Hematopoietic multipotent progenitor cell treated with erythropoietin and hydrocortisone succinate and interleukin-3 and kit ligand, for 4 days (in vitro differentiated cells): ENCODE measurements at regions not wholly inside any gene's neighbourhood (a gene's known extent, or its start where the extent isn't known, plus 50 kb on each side); places are given as distances from the start of the nearest gene placed in this dataset.

Source experiments
- DNase-seq: peaks from one replicate; pipeline ENCODE4 v3.0.0-alpha.2; 2015

DNA sequence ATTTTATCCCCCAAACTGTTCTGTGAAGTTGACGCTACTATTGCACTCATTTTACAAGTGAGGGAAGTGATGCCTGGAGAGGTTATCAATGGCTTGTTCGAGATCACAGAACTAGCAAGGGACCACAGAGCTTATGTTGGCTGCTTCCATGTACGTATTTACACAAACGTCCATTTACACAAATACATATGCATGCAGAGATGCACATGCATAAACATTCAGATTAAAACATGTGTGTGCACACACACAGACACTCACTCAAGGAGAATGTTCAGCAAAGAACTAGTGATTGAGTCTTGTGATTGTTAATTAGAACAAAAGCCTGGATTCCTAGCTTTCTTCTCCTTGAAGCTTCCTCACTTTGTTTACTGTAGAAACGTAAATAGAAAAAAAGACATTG is 321.5 kb upstream of the CHD6 start:
- DNase-seq = no peak

DNA sequence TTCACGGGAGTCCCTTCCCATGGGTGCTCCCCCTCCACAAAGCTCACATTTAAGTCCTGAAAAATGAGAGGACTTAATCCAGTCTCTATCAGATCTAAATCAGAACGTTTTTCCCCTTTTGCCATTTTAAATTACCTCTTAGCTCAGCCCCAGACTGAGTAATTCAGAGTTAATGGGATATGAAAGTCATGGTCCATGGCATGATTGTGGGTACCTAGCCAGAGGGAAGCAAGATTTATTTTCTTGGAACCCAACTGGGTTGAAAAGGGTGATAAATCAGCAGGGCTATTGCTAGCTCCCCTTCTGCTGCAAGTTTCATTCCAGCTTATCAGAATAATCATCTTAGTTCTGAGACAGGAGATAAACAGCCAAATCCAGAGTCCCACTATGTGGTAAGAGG is 320.2 kb upstream of the CHD6 start:
- no peak for DNase-seq

DNA sequence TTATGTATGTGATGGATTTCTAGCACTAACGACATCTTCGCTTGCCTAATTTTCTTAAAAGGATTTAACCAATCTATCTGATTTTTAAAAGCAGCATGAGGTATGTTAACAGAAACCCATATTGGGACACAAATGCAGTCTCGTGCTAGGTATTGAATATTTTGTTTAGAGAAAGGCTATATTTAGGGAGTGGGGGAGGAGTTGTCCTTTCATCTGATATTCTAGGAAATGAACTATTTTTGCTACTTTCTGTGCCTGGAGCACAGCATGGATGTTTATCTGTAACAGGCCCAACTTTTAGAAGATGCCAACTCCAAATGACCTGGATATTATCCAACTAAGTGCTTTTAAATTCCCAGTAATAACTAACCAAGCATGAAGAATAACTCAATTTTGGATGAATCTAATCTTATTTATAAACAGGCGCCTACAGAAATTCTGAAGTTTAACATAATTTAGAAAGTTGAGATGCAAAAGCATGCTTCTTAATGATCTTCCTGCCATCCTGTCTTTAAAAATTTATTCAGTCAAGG is 317.1 kb upstream of the CHD6 start:
- DNase-seq = no peak

DNA sequence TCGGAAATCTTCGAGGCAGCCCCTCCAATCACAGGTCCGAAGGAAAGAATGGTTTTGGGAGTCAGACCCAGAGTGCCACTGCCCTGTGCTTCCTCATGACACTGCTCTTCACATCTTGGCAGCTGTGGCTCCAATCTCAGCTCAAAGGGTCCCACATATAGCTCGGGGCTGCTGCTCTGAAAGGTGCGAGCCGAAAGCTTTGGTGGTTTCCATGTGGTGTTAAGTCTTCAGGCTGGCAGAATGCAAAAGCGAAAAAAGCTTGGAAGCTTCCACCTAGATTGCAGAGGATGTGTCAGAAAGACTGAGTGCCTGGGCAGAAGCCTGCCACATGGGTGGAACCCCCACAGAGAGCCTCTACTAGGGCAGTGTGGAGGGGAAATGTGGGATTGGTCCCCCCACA is 314.3 kb upstream of the CHD6 start:
- DNase-seq = no peak

DNA sequence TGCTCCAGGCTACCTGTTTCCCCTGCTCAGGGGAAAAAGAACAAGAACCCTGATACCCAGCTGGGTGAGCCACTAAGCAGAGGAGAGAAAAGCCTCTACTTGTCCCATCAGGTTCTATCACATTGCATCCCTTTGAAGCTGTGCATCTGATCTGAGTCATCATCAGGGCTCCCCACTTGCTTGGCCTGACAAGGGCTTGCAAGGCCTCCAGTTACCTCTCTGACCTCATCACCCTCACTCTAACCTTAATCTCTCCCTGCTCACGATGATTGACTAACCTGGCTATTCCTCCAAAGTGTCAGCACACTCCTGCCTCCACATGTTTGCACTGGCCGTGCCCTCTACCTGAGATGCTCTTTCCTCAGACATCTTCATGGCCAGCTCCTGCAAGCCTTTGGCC is 309.5 kb upstream of the CHD6 start:
- DNase-seq = no peak

DNA sequence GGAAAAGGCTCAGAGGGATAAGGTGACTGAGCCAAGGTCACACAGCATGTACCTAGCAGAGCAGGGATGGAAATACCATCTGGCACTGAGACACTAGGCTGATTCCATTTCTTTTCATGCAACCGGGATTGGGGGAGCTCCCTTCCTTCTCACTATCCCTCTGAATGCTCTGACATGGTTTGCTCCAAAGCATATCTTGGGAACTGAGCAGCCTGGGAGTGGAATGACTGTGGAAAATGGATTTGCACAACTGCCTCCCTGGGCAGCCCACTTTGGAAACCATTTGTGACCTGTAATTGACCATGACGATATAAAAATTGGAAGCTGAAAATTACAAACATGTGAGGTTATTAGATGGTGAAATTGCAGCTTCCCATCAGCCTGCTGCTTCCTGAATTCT is 309.0 kb upstream of the CHD6 start:
- no peak for DNase-seq

DNA sequence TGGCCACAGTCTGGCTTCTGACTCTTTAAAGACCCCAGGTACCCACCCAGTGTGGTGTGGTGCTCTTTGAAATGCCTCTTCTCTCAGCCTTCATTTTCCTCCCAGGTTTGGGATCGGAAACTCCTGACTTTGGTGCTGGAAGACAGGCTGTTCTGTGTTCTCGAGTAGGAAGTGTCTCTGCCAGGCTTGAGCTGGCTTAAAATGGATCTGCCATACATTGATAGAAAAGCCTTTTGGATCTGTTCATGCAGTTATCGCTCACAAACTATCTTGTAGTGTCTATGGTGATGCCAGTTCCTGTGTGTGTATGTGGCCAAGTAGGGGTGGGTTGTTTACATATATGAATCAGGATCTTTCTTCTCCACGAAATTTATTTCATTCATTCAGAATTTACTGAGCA is 307.3 kb upstream of the CHD6 start:
- no peak for DNase-seq

DNA sequence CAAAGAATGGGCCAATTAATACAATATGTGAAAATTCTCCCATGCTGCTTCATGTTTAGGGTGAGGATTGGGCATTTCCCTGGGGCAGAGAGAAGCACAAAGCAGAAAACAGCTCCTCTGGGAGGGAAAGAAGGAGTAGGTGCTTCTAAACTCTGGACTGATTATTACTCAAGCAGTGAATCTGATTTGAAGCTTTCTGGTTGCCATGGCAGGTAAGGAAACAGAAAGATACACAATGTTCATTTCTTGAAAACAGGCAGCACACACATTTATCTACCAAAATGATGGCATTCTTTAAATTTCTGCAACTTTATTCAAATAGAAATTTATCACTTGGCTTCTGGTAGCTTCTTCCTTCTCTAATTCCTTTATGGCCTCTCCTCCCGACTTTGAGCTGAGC is 305.4 kb upstream of the CHD6 start:
- no peak for DNase-seq

DNA sequence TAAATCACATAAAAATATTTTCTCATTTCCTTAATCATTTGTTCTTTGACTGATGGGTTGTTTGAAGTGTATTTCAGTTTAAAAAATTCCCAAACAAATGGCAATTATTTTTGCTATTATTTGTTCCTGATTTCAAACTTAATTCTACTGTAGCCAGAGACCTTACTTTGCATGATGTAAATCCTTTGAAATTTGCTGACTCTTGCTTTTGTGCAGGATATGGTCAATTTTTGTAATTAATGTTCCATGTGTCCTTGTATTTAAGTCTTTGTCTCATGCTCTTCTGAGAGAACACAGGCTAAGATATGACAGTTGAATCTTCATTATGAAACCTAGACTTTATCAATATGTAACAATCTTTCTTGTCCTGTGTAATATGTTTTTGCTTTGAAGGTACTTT is 295.0 kb upstream of the CHD6 start:
- DNase-seq = no peak

DNA sequence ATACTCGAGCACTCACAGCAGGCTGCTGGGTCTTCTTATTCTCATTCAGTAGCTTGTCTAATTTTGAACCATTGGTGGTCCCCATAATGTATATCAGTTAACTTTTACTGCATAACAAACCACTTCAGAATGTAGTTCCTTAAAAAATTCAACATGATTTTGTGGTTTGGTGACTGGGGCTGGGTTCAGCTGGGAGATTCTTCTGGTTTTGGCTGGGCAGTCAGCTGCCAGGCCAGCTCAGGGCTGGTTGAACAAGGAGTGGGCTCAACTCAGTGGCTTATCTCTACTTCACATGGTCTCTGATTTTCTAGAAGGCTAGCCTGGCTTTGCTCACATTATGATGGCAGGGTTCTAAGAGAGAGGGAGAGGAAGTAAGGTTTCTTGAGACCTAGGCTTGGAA is 292.4 kb upstream of the CHD6 start:
- DNase-seq = no peak

DNA sequence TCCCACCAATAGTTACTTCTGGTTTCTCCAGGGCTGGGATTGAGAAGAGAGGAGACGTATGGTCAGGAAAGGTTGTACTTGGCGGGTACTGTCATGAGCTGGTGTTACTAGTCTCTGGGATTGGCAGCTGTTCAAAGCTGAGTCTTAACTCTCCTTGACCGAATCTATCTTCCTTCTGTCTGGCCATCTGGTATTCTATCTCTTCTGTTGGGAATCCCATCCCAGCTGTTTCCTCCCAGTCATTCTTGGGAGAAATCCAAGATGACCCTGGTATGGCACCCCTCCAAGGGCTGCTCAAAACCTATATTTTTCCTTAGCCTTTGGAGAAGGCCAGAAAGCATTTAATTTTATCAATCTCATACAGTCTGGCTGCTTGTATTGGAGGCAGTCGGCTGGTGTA is 287.0 kb upstream of the CHD6 start:
- DNase-seq = no peak

DNA sequence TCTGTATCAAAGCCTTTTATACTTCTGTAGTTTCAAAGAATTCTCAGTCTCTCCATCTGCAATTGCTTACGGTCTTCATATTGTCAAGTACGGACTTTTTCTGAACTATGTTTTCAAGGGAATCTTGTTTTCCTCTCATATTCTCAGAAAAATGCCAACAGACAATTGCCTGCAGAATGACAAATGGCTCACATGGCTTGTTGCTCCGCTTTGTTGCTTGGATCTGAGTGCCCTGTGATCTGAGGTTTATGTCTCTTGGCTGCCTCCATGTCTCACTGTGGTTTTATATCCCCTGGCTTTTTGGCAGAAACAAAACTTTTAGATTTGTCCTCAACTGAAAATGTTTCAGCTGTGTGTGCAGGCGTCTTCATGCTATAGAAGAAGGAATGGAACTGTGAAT is 285.4 kb upstream of the CHD6 start:
- DNase-seq = no peak

DNA sequence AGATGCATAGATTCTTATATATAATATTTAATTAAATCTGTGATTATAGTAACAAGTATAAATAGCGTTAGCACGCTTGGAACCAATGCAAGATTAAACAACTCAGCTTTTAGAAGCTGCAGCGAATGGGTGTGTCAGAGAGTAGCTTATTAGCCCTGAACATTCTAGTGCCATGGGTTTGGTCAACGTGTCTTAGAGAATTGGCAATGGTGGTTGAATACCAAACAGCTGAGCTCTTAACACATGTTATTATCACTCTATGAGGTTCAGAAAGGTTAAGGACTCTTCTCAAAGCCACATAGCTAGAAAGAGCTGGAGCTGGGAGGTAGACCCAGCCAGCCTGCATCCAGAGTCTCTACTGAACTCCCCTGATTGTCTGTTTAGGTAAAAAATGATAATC is 284.2 kb upstream of the CHD6 start:
- DNase-seq = no peak

DNA sequence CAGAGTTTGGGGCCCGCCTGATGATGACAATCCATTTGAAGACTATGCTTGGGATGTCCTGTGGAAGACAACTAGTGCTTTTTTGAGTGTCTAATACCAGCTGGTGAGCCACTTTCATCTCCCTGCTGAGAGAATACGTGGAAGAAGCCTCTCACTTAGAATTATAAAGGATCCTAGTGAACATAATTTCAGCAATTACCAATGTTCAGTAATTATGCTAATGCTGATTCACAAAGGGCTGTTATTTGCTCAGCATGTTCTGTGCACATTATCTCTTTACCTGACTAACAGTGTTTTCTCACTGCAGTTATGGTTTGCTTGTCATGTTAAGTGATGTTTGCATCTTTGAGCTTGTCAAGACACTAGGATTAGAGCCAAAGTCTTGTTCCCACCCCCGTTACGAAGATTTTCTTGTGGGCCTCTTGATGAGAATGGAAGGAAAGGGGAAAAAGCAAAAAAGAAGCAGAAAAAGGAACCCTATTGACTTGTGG is 282.1 kb upstream of the CHD6 start:
- no peak for DNase-seq

DNA sequence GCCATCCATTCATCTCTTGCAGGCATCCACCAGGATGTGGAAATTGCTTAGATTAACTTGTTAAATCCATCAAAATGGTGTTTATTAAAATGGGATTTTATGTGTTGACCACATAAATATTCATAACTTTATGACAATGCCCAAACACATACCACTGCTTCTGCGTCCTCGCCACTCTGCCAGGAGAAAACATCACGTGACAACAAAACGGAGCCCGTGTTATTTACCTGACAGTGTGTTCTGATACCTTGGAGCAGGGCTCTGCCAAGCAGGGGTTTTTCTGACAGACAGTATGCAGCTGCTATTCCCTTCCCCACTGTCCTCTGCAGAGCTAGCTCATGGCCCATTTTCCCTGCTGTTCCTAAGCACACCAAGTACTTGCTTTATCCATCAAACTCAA is 279.5 kb upstream of the CHD6 start:
- no peak for DNase-seq

DNA sequence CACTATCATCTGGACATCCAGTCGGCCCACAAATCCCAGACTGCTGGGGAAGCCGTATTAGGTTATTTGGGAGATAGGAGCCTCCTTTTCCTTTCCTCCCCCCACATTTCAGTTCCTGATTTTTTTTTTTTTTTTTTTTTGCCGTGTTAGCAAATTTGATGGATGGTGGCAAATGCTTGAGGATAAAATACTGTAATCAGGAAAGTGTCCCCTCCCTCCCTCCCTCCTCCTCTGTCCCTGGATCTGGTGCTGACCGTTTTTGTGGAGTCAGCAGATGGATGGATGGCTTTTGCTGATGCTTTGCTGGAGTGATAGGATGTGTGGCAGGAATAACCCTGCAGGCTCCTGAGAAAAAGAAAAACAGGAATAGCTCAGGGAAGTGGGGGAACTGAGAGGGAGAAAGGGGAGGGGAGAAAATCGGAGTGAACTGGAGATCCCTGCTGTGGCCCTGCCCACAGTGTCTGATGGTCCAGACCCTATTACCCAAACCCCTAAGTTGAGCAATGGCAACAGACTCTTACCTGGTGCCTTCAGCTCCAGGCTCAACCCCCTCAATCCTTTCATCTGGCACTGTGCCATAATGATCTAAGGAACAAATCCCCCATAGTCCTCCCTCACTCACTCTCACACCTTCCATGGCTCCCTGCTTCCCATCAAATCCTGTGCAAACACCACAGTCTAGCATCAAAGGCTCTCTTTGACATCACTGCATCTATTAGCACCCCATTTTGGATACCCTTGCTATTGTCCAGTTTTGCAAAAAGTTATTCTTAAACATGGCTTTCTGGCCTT is 277.3 kb upstream of the CHD6 start:
- no peak for DNase-seq

DNA sequence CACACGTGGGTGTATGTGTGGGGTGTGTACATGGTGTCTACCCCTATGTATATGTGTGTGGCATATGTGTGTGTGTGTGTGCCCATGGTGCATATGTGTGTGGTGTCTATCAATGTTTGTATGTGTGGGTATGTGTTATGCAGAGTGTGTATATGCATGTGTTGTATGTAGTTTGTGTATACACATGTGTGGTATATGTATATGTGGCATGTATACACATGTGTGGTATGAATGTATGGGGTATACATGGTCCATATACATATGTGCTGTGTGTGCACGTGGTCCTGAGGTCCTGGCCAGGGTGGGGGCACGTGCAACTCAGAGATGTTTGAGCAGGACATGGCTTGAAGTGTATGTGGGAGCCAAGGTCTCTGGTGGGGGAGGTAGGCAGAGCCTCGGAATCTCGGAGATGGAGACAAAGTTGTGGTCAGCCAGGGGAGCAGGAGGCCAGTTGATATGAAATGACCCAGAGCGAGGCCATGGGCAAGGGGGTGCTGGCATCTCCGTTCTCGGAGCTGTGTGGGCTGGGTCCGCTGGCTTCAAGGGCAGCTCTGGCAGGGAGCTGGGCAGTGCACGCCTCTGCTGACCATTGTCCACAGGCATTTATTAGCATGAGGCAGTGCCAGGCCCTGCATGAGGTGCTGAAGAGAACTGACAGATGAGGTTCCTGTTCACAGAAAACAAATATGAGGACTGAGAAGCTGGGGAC is 276.2 kb upstream of the CHD6 start:
- DNase-seq = no peak

DNA sequence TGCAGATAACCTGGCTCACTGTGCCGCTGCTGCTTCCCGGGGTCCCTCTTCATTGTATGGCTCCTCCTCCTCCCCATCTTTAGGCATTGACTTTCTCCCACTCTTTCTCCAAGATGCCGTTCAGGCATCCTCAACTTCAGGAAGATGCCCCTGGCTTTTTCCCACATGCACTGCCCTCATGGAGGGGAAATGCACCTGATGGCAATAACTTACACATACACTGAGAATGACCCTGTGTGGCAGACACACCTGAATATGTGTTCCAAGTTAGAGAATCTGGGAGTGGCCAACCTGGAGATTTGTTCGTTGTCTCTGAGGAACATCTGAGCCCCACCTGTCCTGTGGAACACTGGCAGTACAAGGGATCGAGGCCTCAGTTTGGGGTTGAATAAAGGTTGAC is 273.9 kb upstream of the CHD6 start:
- DNase-seq = no peak

DNA sequence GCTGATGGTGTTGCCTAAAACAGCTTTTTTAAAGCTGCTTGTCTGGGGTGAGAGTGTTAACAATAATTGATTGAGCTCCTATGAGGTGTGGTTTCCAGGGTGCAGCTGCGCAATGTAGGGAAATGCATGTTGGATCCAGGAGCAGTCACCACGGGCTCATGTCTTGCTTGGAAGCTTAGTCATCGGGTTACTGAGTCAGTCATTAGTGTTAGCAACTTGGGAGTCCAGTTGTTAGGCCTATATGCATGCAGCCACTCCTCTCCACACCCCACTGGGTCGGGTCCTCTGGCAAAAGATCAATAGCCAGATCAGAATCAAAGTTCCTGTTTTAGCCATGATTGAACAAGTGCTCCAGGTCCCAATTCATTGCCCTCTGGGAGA is 271.7 kb upstream of the CHD6 start:
- DNase-seq = no peak

DNA sequence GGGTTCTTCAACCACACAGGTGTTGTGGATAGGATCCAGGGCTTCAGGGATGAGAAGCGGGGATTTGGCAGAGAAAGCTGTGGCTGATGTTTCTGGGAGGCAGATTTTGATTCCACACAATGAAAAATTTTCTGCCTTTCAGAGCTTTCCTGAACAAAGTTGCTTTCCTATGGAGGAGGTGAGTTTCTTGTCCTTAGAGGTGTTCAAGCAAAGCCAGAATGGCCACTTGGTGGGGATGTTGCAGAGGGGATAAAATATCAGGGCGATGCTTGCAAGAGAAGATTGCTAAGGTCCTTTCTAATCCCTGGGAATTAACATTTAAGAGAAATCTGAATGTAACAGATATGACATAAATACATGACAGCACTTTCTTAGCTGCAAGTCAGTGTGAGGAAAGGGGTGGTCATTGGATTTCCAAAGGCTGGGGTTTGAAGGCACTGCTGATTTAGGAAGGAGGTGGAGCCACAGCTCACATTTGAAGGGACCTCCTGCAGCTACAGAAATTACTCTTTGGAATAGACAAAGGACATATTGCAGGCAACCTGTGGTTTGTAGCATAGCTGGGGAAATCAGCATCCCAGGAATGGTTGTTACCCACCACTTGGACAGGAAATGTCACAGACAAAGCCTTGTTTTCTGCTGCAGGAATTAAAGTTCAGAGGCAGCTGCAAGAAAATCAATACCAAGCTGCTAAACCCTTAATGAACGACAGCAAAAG is 271.1 kb upstream of the CHD6 start:
- peak; percentile 9 for DNase-seq

DNA sequence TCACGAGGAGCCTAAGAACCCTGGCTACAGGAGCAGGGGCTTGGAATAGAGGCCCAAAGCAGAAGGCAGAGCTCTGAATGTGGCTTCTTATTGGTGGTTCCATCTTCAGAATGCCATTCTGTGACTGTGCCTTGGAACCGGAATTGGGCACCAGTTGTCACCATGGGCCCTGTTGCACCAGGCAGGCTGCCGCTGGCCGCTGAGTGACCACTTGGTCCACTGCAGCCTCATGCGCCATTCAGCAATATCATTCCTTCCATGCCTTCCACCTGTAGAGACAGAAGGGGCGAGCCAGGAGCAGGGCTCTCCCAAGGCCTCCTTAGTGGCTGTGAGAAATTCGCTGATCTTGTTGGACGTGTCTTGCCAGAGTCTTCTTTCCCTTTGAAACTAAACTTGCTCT is 270.3 kb upstream of the CHD6 start:
- DNase-seq = no peak

DNA sequence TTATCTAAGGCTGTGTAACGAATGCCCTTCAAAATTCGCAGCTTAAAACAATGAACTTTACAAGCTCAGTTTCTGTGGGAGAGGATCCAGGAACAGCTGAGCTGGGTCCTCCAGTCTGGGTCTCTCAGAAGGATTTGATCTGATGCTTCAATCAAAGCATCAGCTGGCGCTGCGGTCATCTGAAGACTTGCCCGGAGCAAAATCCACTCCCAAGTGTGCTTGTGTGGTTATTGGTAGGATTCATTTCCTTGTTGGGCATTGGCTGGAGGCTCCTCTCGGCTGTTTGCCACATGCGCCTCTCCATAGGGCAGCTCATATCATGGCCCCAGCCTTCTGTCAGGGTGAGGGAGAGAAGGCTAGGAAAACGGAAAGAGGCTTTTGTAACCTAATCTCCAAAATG is 269.3 kb upstream of the CHD6 start:
- DNase-seq = no peak

DNA sequence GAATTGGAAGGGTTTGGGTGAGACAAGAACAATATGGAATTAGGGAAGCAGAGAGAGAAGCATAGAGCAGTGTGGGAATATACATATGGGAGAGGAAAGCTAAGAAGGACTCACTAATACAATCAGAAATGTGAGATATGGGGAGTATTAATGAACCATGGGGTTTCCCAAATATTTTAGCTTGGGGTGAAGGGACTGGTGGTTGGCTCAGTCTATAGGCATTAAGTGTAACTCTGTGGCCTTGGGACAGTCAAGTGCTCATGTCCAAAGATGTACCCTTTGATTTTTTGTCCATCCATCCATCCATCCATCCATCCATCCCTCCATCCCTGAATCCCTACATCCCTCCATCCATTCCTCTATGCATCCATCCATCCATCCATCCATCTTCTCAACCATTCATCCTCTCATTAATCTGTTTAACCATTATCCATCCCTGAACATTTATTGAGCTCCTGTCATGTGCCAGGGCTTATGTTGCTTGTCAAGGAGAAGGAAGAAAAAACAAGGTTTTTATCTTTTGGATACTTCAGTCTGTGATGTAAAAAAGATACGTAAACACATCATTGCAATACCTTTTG is 263.4 kb upstream of the CHD6 start:
- DNase-seq = no peak
